HEK293 (cell line): ENCODE measurements at regions not wholly inside any gene's neighbourhood (a gene's known extent, or its start where the extent isn't known, plus 50 kb on each side); places are given as distances from the start of the nearest gene placed in this dataset.

ENCODE experiments used
- CTCF ChIA-PET: fragments of 350-600 bp; formaldehyde crosslinking; extraction: SDS; loops from one replicate; lab custom pipeline; 2021; ENCODE audit warnings: antibody characterized with exemption; lab: Yijun Ruan, JAX
- POLR2A ChIA-PET: fragments of 300-600 bp; formaldehyde crosslinking; extraction: SDS; loops from one replicate; lab custom pipeline; 2020; ENCODE audit warnings: antibody characterized with exemption, inconsistent platforms; lab: Yijun Ruan, JAX
- H3K27ac ChIP-seq: fragments of 200-500 bp; sonication (Bioruptor generic); 2 replicates; pipeline ENCODE4 v1.5.1; 2014; ENCODE audit warnings: low read depth, low read length, control low read depth, inconsistent platforms; ENCODE audit errors: extremely low read depth
- H3K36me3 ChIP-seq, 2 experiments: fragments of 200-500 bp in 1 of 2; sonication (Bioruptor generic) in 1 of 2; 1 replicate in 1 of 2; 2 replicates in 1 of 2; pipeline ENCODE4 v1.5.1; 2014 to 2017; ENCODE audit warnings: inconsistent platforms in 2 of 2, low read length in 2 of 2; ENCODE audit not compliant: control insufficient read depth in 2 of 2, insufficient read depth in 1 of 2
- H3K4me1 ChIP-seq: fragments of 200-500 bp; sonication (Bioruptor generic); 2 replicates; pipeline ENCODE4 v1.5.1; 2014; ENCODE audit warnings: mild to moderate bottlenecking, low read length, inconsistent platforms; ENCODE audit not compliant: control insufficient read depth, insufficient read depth
- H3K4me3 ChIP-seq: 2 replicates; pipeline ENCODE4 v1.5.1; 2011; ENCODE audit warnings: low read depth, mild to moderate bottlenecking, control low read depth, low read length, moderate library complexity
- H3K9me3 ChIP-seq: fragments of 200-500 bp; sonication (Bioruptor generic); 2 replicates; pipeline ENCODE4 v1.5.1; 2014; ENCODE audit warnings: low read depth, low read length, inconsistent platforms; ENCODE audit not compliant: control insufficient read depth, insufficient read depth
- HIC1 ChIP-seq: fragments of 450-650 bp; formaldehyde crosslinking; IDR thresholded peaks from 2 replicates; pipeline ENCODE4 v1.5.1; 2016; ENCODE audit warnings: missing biosample characterization, missing genetic modification characterization
- MYNN ChIP-seq: fragments of 450-650 bp; formaldehyde crosslinking; IDR thresholded peaks from 2 replicates; pipeline ENCODE4 v1.5.1; 2016; ENCODE audit warnings: missing biosample characterization, missing genetic modification characterization, borderline replicate concordance
- MZF1 ChIP-seq: fragments of 450-650 bp; formaldehyde crosslinking; IDR thresholded peaks from 2 replicates; pipeline ENCODE4 v1.5.1; 2017; ENCODE audit warnings: missing biosample characterization, missing genetic modification characterization, borderline replicate concordance
- OVOL3 ChIP-seq: fragments of 450-650 bp; formaldehyde crosslinking; IDR thresholded peaks from 2 replicates; pipeline ENCODE4 v1.5.1; 2016; ENCODE audit warnings: missing biosample characterization, missing genetic modification characterization
- SALL2 ChIP-seq: fragments of 450-650 bp; formaldehyde crosslinking; IDR thresholded peaks from 2 replicates; pipeline ENCODE4 v1.5.0; 2017; ENCODE audit warnings: missing biosample characterization, mild to moderate bottlenecking, missing genetic modification characterization, borderline replicate concordance
- ZNF24 ChIP-seq: fragments of 450-650 bp; formaldehyde crosslinking; IDR thresholded peaks from 2 replicates; pipeline ENCODE4 v1.5.1; 2016; ENCODE audit warnings: missing biosample characterization, missing genetic modification characterization
- ZNF302 ChIP-seq: fragments of 450-650 bp; formaldehyde crosslinking; IDR thresholded peaks from 2 replicates; pipeline ENCODE4 v1.5.1; 2016; ENCODE audit warnings: missing biosample characterization, missing genetic modification characterization, low read depth
- ZNF350 ChIP-seq: fragments of 450-650 bp; formaldehyde crosslinking; IDR thresholded peaks from 2 replicates; pipeline ENCODE4 v1.5.0; 2017; ENCODE audit warnings: missing biosample characterization, mild to moderate bottlenecking, missing genetic modification characterization
- ZNF473 ChIP-seq: fragments of 450-650 bp; formaldehyde crosslinking; IDR thresholded peaks from 2 replicates; pipeline ENCODE4 v1.5.1; 2017; ENCODE audit warnings: missing biosample characterization, missing genetic modification characterization
- ZNF560 ChIP-seq: fragments of 450-650 bp; formaldehyde crosslinking; IDR thresholded peaks from 2 replicates; pipeline ENCODE4 v1.5.1; 2017; ENCODE audit warnings: missing biosample characterization, missing genetic modification characterization, borderline replicate concordance
- ZNF624 ChIP-seq: fragments of 450-650 bp; formaldehyde crosslinking; IDR thresholded peaks from 2 replicates; pipeline ENCODE4 v1.5.1; 2017; ENCODE audit warnings: missing biosample characterization, missing genetic modification characterization
- TF ChIP-seq, protein P1 (sequence below): fragments of 450-650 bp; formaldehyde crosslinking; IDR thresholded peaks from 2 replicates; pipeline ENCODE4 v1.5.1; 2017; ENCODE audit warnings: missing biosample characterization, mild to moderate bottlenecking, missing genetic modification characterization, moderate library complexity
- TF ChIP-seq, protein P2 (sequence below): fragments of 450-650 bp; formaldehyde crosslinking; IDR thresholded peaks from 2 replicates; pipeline ENCODE4 v1.5.1; 2016; ENCODE audit warnings: missing biosample characterization, missing genetic modification characterization
- TF ChIP-seq, protein P3 (sequence below): fragments of 450-650 bp; formaldehyde crosslinking; IDR thresholded peaks from 2 replicates; pipeline ENCODE4 v1.5.1; 2016; ENCODE audit warnings: missing biosample characterization, missing genetic modification characterization, borderline replicate concordance
- TF ChIP-seq, protein P4 (sequence below): fragments of 450-650 bp; formaldehyde crosslinking; IDR thresholded peaks from 2 replicates; pipeline ENCODE4 v1.5.1; 2017; ENCODE audit warnings: missing biosample characterization, missing genetic modification characterization

DNA sequence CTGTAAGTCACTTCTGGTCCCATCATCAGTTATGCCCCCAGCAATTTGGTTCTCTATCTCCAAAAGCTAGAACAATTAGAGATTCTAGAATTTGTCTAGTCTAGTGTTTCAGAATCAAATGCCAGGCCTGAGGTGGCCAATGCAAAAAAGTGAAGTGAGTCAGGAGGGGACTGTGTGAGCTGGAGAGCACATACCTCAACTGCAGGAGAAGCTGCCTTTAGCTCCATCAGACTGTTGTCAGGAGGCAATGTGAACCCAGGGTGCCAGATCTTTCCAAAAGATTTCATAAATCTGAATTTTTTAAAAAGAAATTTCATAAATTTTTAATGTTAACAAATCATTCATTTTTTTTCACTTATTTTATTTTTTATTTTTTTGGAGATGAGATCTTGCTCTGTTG lies 80.7 kb upstream of the EOMES start:
- Histone ChIP-seq H3K27ac (no peak overlapping the region), H3K4me1 (no peaks in the 10 kb centered on the region), H3K36me3 (no peaks in the 10 kb centered on the region), H3K4me3 (no peak overlapping the region), H3K9me3 (no peaks in the 10 kb centered on the region)
- no peak for TF ChIP-seq MZF1 (tag by site-specific recombination)
- TF ChIP-seq ZNF473 = no peak
- no peak for TF ChIP-seq ZNF24 (tag by site-specific recombination)
- TF ChIP-seq HIC1 (tag by site-specific recombination) = no peak
- TF ChIP-seq ZNF560 (tag by site-specific recombination) = no peak
- TF ChIP-seq ZNF350 (tag by site-specific recombination) = no peak
- TF ChIP-seq, protein P1, sequence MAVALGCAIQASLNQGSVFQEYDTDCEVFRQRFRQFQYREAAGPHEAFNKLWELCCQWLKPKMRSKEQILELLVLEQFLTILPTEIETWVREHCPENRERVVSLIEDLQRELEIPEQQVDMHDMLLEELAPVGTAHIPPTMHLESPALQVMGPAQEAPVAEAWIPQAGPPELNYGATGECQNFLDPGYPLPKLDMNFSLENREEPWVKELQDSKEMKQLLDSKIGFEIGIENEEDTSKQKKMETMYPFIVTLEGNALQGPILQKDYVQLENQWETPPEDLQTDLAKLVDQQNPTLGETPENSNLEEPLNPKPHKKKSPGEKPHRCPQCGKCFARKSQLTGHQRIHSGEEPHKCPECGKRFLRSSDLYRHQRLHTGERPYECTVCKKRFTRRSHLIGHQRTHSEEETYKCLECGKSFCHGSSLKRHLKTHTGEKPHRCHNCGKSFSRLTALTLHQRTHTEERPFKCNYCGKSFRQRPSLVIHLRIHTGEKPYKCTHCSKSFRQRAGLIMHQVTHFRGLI (tag by site-specific recombination) = no peak
- TF ChIP-seq SALL2 (tag by site-specific recombination) = no peak
- TF ChIP-seq ZNF624 (tag by site-specific recombination) = no peak
- no peak for TF ChIP-seq ZNF302 (tag by site-specific recombination)
- TF ChIP-seq, protein P2, sequence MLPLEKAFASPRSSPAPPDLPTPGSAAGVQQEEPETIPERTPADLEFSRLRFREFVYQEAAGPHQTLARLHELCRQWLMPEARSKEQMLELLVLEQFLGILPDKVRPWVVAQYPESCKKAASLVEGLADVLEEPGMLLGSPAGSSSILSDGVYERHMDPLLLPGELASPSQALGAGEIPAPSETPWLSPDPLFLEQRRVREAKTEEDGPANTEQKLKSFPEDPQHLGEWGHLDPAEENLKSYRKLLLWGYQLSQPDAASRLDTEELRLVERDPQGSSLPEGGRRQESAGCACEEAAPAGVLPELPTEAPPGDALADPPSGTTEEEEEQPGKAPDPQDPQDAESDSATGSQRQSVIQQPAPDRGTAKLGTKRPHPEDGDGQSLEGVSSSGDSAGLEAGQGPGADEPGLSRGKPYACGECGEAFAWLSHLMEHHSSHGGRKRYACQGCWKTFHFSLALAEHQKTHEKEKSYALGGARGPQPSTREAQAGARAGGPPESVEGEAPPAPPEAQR = no peak
- TF ChIP-seq, protein P3, sequence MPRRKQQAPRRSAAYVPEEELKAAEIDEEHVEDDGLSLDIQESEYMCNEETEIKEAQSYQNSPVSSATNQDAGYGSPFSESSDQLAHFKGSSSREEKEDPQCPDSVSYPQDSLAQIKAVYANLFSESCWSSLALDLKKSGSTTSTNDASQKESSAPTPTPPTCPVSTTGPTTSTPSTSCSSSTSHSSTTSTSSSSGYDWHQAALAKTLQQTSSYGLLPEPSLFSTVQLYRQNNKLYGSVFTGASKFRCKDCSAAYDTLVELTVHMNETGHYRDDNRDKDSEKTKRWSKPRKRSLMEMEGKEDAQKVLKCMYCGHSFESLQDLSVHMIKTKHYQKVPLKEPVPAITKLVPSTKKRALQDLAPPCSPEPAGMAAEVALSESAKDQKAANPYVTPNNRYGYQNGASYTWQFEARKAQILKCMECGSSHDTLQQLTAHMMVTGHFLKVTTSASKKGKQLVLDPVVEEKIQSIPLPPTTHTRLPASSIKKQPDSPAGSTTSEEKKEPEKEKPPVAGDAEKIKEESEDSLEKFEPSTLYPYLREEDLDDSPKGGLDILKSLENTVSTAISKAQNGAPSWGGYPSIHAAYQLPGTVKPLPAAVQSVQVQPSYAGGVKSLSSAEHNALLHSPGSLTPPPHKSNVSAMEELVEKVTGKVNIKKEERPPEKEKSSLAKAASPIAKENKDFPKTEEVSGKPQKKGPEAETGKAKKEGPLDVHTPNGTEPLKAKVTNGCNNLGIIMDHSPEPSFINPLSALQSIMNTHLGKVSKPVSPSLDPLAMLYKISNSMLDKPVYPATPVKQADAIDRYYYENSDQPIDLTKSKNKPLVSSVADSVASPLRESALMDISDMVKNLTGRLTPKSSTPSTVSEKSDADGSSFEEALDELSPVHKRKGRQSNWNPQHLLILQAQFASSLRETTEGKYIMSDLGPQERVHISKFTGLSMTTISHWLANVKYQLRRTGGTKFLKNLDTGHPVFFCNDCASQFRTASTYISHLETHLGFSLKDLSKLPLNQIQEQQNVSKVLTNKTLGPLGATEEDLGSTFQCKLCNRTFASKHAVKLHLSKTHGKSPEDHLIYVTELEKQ (tag by site-specific recombination) = no peak
- TF ChIP-seq, protein P4, sequence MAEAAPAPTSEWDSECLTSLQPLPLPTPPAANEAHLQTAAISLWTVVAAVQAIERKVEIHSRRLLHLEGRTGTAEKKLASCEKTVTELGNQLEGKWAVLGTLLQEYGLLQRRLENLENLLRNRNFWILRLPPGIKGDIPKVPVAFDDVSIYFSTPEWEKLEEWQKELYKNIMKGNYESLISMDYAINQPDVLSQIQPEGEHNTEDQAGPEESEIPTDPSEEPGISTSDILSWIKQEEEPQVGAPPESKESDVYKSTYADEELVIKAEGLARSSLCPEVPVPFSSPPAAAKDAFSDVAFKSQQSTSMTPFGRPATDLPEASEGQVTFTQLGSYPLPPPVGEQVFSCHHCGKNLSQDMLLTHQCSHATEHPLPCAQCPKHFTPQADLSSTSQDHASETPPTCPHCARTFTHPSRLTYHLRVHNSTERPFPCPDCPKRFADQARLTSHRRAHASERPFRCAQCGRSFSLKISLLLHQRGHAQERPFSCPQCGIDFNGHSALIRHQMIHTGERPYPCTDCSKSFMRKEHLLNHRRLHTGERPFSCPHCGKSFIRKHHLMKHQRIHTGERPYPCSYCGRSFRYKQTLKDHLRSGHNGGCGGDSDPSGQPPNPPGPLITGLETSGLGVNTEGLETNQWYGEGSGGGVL (tag by site-specific recombination) = no peak
- TF ChIP-seq MYNN (tag by site-specific recombination) = no peak
- no peak for TF ChIP-seq OVOL3
- CTCF ChIA-PET = interaction anchor here (0.6 kb wide), 1 partner anchor 20 kb away, joined by 4 read pairs; no protein-coding TSS in a partner anchor
- POLR2A ChIA-PET = no interaction called here
